HEK293T (cell line): ENCODE measurements at regions not wholly inside any gene's neighbourhood (a gene's known extent, or its start where the extent isn't known, plus 50 kb on each side); places are given as distances from the start of the nearest gene placed in this dataset.

ENCODE experiments used
- ARNT ChIP-seq: fragments of 450-650 bp; IDR thresholded peaks from 2 replicates; pipeline ENCODE4 v1.6.1; 2017; ENCODE audit warnings: mild to moderate bottlenecking
- BHLHE40 ChIP-seq: fragments of 450-650 bp; IDR thresholded peaks from 2 replicates; pipeline ENCODE4 v1.6.1; 2016; ENCODE audit warnings: mild to moderate bottlenecking, moderate library complexity, borderline replicate concordance
- CTBP1 ChIP-seq: fragments of 450-650 bp; IDR thresholded peaks from 2 replicates; pipeline ENCODE4 v1.6.1; 2016; ENCODE audit warnings: borderline replicate concordance
- ELF4 ChIP-seq: fragments of 450-650 bp; IDR thresholded peaks from 2 replicates; pipeline ENCODE4 v1.6.1; 2017; ENCODE audit warnings: antibody characterized with exemption
- FOXA1 ChIP-seq: fragments of 450-650 bp; IDR thresholded peaks from 2 replicates; pipeline ENCODE4 v1.6.1; 2016; ENCODE audit warnings: mild to moderate bottlenecking
- FOXK2 ChIP-seq: fragments of 450-650 bp; IDR thresholded peaks from 2 replicates; pipeline ENCODE4 v1.6.1; 2016; ENCODE audit warnings: mild to moderate bottlenecking
- FOXM1 ChIP-seq: fragments of 450-650 bp; IDR thresholded peaks from 2 replicates; pipeline ENCODE4 v1.6.1; 2017; ENCODE audit warnings: mild to moderate bottlenecking, borderline replicate concordance
- L3MBTL2 ChIP-seq: fragments of 450-650 bp; conservative IDR thresholded peaks from 2 replicates; pipeline ENCODE4 v1.6.1; 2016; ENCODE audit warnings: mild to moderate bottlenecking
- NFRKB ChIP-seq: fragments of 450-650 bp; IDR thresholded peaks from 2 replicates; pipeline ENCODE4 v1.6.1; 2016; ENCODE audit warnings: mild to moderate bottlenecking, moderate library complexity
- SP1 ChIP-seq: fragments of 450-650 bp; IDR thresholded peaks from 2 replicates; pipeline ENCODE4 v1.6.1; 2017
- SUZ12 ChIP-seq: fragments of 450-650 bp; IDR thresholded peaks from 2 replicates; pipeline ENCODE4 v1.6.1; 2016; ENCODE audit warnings: mild to moderate bottlenecking
- TARDBP ChIP-seq: fragments of 450-650 bp; IDR thresholded peaks from 2 replicates; pipeline ENCODE4 v1.6.1; 2016
- ZNF384 ChIP-seq: fragments of 450-650 bp; IDR thresholded peaks from 2 replicates; pipeline ENCODE4 v1.6.1; 2016
- TF ChIP-seq, protein P1 (sequence below): fragments of 450-650 bp; IDR thresholded peaks from 2 replicates; pipeline ENCODE4 v1.6.1; 2016

DNA sequence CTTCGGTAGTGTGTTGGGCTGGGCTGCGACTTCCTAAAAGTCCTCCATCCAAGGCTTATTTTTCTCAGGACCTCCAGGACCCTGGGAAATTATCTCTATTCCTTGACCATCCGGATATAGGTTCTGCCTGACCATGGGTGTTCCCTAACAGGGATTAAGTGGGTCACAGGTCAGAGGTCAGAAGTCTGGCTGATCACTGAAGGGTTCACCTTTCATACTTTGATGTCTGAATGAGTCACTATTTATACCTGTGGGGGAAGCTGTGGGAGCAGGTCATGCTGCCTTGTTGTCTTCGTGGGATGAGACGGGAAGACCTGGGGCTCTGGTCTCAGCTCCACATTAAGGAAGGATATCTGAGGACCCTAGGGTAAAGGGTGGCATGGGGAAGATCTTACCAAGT lies 65.0 kb upstream of the ETV3 start:
- TF ChIP-seq, protein P1, sequence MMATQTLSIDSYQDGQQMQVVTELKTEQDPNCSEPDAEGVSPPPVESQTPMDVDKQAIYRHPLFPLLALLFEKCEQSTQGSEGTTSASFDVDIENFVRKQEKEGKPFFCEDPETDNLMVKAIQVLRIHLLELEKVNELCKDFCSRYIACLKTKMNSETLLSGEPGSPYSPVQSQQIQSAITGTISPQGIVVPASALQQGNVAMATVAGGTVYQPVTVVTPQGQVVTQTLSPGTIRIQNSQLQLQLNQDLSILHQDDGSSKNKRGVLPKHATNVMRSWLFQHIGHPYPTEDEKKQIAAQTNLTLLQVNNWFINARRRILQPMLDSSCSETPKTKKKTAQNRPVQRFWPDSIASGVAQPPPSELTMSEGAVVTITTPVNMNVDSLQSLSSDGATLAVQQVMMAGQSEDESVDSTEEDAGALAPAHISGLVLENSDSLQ = no peak
- TF ChIP-seq FOXA1 (no peak), BHLHE40 (no peak), ZNF384 (no peak), L3MBTL2 (no peak), NFRKB (no peak), TARDBP (no peak), ARNT (no peak), FOXM1 (no peak), FOXK2 (no peak), SUZ12 (no peak), SP1 (no peak), CTBP1 (no peak), ELF4 (no peak)
